ENCODE measurements at regions not wholly inside any gene's neighbourhood (a gene's known extent, or its start where the extent isn't known, plus 50 kb on each side); places are given as distances from the start of the nearest gene placed in this dataset.
"Not testable (repeated sequence)": the region's sequence is repeated elsewhere in the genome, so short reads cannot be mapped to it uniquely, and the experiment has no call there.

DNA sequence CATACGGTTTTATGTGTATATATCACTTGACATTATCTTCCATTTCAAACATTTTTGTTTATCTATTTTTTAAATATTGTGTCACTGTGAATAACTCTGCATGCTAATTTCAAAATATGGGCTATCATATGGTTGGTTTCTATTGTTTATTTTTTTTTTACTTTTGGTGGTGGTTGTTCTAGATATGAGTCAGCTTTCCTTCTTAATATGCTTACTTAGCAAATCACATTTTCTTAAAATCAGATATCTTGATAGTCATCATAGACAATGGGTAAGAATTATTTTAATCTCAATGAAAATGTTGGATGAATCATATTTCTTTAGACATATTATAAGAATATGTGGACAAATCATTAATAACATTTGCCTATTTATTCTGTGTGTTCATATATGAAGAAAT is 881.5 kb downstream of the BRINP3 start:
- DNase-seq (ENCODE audit: low spot score), result no peak

GRCh38 chr1:189597083-189597482 is 880.6 kb downstream of the BRINP3 start:
- DNase-seq (ENCODE audit: low spot score), result no peak

- no peak for DNase-seq (ENCODE audit: low spot score)
Measured at GRCh38 chr1:189605226-189605625, 872.4 kb downstream of the BRINP3 start.

DNA sequence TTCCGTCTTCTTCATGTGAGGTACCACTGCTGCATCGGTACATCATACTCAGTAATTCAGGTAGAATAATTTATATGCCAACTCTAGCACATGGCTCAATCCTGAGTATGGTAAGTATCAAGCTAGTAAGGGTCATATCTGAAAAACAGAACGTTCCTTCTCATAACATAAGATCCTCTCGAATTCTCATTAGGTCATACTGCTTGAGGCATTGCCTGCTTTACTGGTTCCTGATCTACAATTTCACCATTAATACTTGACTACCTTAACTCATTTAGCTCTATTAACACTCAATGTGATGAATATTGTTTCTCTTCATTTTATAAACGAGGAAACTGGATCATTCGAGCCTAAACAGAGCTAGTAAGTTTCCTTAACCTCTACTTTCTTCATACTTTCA is 871.6 kb downstream of the BRINP3 start:
- DNase-seq (ENCODE audit: low spot score), result no peak

DNA sequence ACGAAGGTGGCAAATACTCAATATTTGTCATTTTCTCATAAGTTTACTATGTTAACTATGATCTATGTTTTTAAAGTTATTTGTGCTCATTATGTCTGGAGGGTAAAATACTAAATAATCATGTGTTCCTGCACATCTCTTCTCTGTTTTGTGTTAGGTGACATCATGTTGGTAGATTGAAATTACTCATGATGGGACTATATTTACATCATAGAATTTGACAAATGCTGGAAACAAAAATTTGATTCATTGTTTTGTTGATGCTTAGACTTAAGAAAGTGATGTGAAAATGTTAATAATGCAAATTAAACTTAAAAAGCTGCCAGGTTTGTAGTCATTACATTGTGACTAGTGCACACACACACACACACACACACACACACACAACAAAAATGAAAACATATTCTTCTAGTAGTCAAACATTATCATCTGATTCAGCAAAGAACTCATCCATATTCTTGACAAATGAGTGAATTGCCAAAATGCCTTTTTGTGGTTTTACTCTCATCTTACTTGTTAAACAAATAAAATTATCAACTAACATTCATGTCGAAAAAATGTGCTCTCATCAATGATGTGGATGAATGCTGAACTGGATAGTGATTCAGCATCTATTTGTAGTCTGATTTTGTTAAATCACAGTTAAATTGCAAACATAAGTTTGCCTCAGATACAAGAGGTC is 870.7 kb downstream of the BRINP3 start:
- no peak for DNase-seq (ENCODE audit: low spot score)

GRCh38 chr1:189607477-189608096 is 870.1 kb downstream of the BRINP3 start:
- DNase-seq (ENCODE audit: low spot score), result no peak

- no peak for DNase-seq (ENCODE audit: low spot score)
Measured at GRCh38 chr1:189609167-189609566, 868.5 kb downstream of the BRINP3 start.

- no peak for DNase-seq (ENCODE audit: low spot score)
Measured at GRCh38 chr1:189616893-189617292, 860.8 kb downstream of the BRINP3 start.

GRCh38 chr1:189619682-189620332 is 857.9 kb downstream of the BRINP3 start:
- DNase-seq (ENCODE audit: low spot score), result no peak

DNA sequence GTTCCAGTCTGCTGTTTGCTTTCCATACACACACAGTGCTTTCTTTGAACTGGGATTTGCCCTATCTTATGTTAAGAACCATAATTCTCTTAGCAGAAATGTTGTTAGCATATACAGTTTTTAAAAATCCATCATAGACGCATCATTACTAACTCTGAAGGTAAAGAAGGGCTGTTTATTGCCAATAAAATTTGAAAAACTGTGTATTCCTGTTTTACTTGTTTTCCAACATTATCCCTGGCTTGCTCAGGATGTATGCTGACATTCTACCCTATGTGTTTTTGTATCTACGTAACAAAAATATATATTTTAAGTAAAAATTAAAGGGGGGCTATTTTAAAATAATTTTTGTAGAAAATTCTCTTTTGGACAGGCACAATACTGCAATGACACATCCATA is 857.2 kb downstream of the BRINP3 start:
- no peak for DNase-seq (ENCODE audit: low spot score)

GRCh38 chr1:189623336-189623735 is 854.3 kb downstream of the BRINP3 start:
- DNase-seq (ENCODE audit: low spot score), result no peak

DNA sequence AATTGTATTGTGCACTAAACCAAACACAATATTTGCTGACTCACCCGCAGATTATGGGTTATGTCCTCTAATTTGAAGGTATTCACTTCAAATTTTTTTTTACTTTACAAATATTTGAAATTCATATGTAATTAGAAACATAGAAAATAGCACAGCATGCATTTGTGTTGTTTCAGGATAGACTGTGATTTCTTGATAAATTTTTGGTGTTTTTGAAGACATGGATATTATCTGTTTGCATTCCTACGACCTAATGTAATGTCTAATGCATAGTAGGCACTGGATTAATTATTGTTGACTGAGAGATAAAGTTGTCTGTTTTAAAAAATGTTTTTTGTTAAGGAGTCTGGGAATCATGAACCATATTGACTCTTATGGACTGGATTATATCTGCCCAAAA is 850.2 kb downstream of the BRINP3 start:
- no peak for DNase-seq (ENCODE audit: low spot score)

- DNase-seq (ENCODE audit: low spot score), result peak; percentile 4
Measured at GRCh38 chr1:189628857-189629256, 848.8 kb downstream of the BRINP3 start.

GRCh38 chr1:189633658-189634057 is 844.0 kb downstream of the BRINP3 start:
- DNase-seq (ENCODE audit: low spot score), result no peak

DNA sequence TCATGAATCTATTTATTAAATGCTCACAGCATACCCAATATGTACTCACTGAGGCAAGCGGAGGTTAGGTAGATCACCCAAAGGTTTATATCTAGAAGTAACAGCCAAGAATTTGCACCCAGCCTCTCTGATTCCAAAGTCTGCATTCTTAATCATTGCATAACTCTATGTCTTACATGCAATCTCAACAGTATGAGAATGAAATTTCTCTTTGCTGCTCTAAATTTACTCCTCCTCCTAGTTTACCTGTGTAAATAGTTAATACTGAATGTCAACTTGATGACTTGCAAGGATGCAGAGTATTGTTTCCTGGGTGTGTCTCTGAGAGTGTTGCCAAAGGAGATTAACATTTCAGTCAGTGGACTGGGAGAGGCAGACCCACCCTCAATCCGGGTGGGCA is 840.6 kb downstream of the BRINP3 start:
- no peak for DNase-seq (ENCODE audit: low spot score)

DNA sequence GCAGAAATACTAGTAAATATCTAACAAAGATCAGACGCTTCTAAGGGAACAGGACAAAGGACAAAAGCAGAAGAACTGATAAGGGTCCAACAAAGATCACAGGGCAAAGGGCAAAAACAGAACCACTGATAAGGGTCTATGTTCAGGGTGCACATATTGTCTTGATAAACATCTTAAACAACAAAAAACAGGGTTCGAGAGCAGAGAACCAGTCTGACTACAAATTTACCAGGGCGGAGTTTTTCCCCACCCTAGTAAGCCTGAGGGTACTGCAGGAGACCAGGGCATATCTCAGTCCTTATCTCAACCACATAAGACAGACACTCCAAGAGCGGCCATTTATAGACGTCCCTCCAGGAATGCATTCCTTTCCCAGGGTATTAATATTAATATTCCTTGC is 833.5 kb downstream of the BRINP3 start:
- not testable (repeated sequence) for DNase-seq (ENCODE audit: low spot score)

DNA sequence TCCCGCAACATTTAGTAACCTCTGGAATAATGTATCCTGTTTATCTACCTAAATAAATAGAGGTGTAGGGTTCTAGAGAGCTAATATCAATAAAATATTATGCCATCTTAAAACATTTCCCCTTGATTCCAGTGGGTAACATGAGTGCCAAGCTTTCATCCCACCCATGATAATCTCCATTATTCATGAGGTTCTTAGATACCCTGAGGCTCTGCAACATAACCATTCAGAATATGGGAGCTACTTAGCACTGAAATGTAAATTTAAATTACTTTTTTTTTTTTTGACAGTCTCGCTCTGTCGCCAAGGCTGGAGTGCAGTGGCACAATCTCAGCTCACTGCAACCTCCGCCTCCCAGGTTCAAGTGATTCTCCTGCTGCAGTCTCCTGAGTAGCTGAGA is 832.7 kb downstream of the BRINP3 start:
- no peak for DNase-seq (ENCODE audit: low spot score)

GRCh38 chr1:189646066-189646465 is 831.6 kb downstream of the BRINP3 start:
- DNase-seq (ENCODE audit: low spot score), result no peak

DNA sequence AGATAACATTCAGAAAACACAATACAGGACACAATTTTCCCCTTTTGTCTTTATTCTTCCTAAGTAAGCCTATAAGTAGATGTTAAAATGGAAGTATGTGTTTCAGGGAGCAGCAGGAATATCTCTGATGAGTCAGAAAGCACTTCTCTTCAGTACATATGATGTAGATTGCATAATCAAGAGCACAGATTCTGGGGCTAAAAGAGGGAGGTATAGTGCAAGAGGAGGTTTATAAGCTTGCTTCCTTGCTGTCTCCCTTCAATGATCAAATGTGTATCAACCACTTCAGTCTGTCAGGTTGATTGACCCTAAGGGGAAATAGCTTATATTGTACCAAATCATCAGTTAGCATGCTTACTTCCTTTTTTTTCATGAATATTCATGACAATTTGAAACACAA is 822.8 kb downstream of the BRINP3 start:
- DNase-seq (ENCODE audit: low spot score), result no peak

GRCh38 chr1:189656628-189657530 is 820.8 kb downstream of the BRINP3 start:
- no peak for DNase-seq (ENCODE audit: low spot score)

DNA sequence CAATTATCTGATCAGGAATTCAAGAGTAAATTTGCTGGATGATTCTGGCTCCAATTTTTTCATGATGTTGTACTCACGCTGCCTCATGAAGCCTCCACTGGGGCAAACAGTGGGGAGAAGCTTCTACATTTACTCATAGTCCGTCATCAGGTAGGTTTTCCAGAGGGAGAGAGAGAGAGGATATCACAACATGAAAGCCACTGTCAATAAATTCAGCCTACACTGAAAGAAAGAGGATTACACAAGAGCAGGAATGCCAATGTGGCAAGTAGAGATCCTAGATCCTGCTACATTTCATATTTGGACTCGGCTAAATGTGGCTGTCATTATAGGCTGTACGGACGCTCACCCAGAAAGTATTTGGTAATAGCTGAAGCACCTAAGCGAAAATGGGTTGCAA is 819.9 kb downstream of the BRINP3 start:
- DNase-seq (ENCODE audit: low spot score), result no peak

GRCh38 chr1:189658381-189658780 is 819.3 kb downstream of the BRINP3 start:
- no peak for DNase-seq (ENCODE audit: low spot score)

GRCh38 chr1:189659731-189660130 is 817.9 kb downstream of the BRINP3 start:
- no peak for DNase-seq (ENCODE audit: low spot score)

Measured in iPS-NIHi11 (cell line).